BE2C (cell line): ENCODE measurements at regions not wholly inside any gene's neighbourhood (a gene's known extent, or its start where the extent isn't known, plus 50 kb on each side); places are given as distances from the start of the nearest gene placed in this dataset.
A peak's percentile ranks its signal among the peaks of the same experiment; 100 is the strongest.

Source experiments
- DNase-seq: peaks from one replicate; pipeline ENCODE4 v3.0.0-alpha.2; 2020
- H3K27me3 ChIP-seq: fragments of 250-450 bp; sonication (Bioruptor Pico); 2 replicates; pipeline ENCODE4 v1.5.1; 2020; ENCODE audit warnings: mild to moderate bottlenecking
- H3K36me3 ChIP-seq: fragments of 250-450 bp; sonication (Bioruptor Pico); 2 replicates; pipeline ENCODE4 v1.5.1; 2020; ENCODE audit warnings: mild to moderate bottlenecking
- H3K4me1 ChIP-seq: fragments of 250-450 bp; sonication (Bioruptor Pico); 2 replicates; pipeline ENCODE4 v1.5.1; 2020
- H3K4me3 ChIP-seq: 2 replicates; pipeline ENCODE4 v1.5.1; 2011; ENCODE audit warnings: low read depth, low read length
- H3K9me3 ChIP-seq: fragments of 250-450 bp; sonication (Bioruptor Pico); 2 replicates; pipeline ENCODE4 v1.5.1; 2020
- TF ChIP-seq, protein P1 (sequence below): IDR thresholded peaks from 2 replicates; pipeline ENCODE4 v1.5.1; 2012; ENCODE audit warnings: mild to moderate bottlenecking, low read depth, low read length

DNA sequence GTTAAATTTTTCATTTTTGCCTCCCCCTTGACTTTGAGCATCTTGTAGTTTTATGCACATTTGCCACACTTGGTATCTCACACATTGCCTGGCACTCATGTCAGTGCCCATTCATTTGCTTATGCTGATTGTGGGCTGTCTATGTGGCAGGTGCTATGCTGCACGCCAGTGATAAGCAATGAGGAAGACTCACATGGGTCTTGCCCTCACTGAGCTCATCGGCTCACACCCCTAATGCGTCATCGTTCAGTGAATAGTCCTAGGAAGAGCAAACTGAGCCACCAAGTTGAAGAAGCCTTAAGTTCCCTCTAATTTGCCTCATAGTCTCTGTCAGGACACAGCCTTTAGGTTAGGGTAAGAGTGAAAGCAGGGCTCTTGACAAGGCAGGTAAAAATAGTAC lies 209.4 kb upstream of the IL12B start:
- Histone ChIP-seq H3K36me3 (no peaks in the 10 kb centered on the region), H3K27me3 (peaks cover 27% of the 10 kb centered on the region), H3K4me3 (no peak overlapping the region), H3K4me1 (no peaks in the 10 kb centered on the region), H3K9me3 (peaks cover under 1% of the 10 kb centered on the region; the same call in 1 of the 2 replicates)
- DNase-seq: no peak
- TF ChIP-seq, protein P1, sequence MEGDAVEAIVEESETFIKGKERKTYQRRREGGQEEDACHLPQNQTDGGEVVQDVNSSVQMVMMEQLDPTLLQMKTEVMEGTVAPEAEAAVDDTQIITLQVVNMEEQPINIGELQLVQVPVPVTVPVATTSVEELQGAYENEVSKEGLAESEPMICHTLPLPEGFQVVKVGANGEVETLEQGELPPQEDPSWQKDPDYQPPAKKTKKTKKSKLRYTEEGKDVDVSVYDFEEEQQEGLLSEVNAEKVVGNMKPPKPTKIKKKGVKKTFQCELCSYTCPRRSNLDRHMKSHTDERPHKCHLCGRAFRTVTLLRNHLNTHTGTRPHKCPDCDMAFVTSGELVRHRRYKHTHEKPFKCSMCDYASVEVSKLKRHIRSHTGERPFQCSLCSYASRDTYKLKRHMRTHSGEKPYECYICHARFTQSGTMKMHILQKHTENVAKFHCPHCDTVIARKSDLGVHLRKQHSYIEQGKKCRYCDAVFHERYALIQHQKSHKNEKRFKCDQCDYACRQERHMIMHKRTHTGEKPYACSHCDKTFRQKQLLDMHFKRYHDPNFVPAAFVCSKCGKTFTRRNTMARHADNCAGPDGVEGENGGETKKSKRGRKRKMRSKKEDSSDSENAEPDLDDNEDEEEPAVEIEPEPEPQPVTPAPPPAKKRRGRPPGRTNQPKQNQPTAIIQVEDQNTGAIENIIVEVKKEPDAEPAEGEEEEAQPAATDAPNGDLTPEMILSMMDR: no peak

GRCh38 chr5:159543326-159543725 lies 213.0 kb upstream of the IL12B start:
- DNase-seq: no peak
- no peak overlapping the region for H3K4me3 ChIP-seq
- peaks cover 6% of the 10 kb centered on the region for H3K9me3 ChIP-seq
- TF ChIP-seq, protein P1: no peak
- H3K27me3 ChIP-seq: peaks cover 38% of the 10 kb centered on the region
- no peaks in the 10 kb centered on the region for H3K36me3 ChIP-seq
- peaks cover 3% of the 10 kb centered on the region; the same call in 1 of the 2 replicates for H3K4me1 ChIP-seq

DNA sequence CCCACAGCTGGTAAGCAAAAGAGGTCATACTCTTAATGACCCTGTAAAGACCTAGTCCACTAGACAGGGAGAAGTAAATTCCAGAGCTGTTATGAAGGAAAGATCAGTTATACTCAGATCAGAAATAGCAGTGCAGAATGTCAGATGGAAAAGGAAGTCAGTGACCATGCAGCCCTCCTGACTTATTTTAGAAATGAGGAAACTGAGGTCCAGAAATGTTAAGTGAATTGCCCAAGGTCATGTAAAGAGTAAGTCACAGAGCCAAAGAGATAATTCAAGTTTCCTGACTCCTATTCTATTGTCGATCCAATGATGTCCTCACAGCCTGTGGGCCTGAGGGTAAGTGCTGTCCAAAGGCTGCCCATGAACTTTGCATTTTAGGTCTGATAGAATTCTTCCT lies 214.9 kb upstream of the IL12B start:
- H3K27me3 ChIP-seq: peaks cover 54% of the 10 kb centered on the region
- H3K4me3 ChIP-seq: no peak overlapping the region
- no peaks in the 10 kb centered on the region for H3K36me3 ChIP-seq
- TF ChIP-seq, protein P1: no peak
- DNase-seq: no peak
- peaks cover 3% of the 10 kb centered on the region; the same call in 1 of the 2 replicates for H3K4me1 ChIP-seq
- H3K9me3 ChIP-seq: peaks cover 6% of the 10 kb centered on the region

DNA sequence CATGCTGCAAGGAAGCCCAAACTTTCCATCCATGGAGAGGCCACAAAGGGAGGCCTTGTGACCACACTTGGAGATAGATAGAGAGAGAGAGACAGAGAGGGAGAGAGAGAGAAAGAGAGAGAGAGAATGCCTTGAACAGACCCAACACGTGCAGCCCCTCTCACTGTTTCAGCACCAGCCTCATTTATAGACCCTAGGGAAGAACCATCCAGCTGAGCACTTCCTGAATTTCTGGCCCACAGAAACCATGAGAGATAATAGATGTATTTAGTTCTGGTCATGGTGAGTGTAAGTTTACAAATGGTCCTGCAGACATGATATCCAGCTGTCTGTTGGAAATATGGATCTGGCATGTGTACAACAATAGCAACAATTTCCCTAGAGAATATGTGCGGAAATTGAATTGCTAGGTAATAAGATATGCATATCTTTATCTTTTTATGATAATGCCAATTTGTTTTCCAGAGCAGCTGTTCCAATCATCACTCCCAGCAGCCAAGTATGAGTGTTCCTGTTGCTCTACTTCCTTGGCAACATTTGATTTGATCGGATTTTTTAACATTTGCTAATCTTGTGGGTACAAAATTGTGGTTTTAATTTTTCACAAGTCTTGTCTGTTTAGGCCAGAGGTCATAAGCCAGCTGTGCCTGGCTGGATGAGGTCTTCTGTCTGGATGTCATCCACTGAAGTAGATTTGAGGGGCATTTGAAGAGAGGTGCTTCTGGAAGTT lies 217.3 kb upstream of the IL12B start:
- Histone ChIP-seq H3K9me3 (peaks cover 6% of the 10 kb centered on the region), H3K36me3 (no peaks in the 10 kb centered on the region), H3K4me3 (no peak overlapping the region), H3K4me1 (peaks cover 3% of the 10 kb centered on the region; the same call in 1 of the 2 replicates), H3K27me3 (peaks cover 52% of the 10 kb centered on the region)
- TF ChIP-seq, protein P1: no peak
- DNase-seq: peak; percentile 18

GRCh38 chr5:159548517-159548916 lies 218.2 kb upstream of the IL12B start:
- Histone ChIP-seq H3K36me3 (no peaks in the 10 kb centered on the region), H3K27me3 (peaks cover 56% of the 10 kb centered on the region), H3K4me1 (peaks cover 3% of the 10 kb centered on the region; the same call in 1 of the 2 replicates), H3K9me3 (peaks cover 6% of the 10 kb centered on the region), H3K4me3 (no peak overlapping the region)
- DNase-seq: no peak
- TF ChIP-seq, protein P1: 0 out of 2 replicates have a peak, but pooled peaks have one; percentile 1

- TF ChIP-seq, protein P1: no peak
- Histone ChIP-seq H3K4me3 (no peak overlapping the region), H3K9me3 (peaks cover 6% of the 10 kb centered on the region), H3K4me1 (peaks cover 3% of the 10 kb centered on the region; the same call in 1 of the 2 replicates), H3K27me3 (peaks cover 51% of the 10 kb centered on the region), H3K36me3 (no peaks in the 10 kb centered on the region)
- DNase-seq: no peak
These were observed 218.8 kb upstream of the IL12B start for GRCh38 chr5:159549046-159549445.
